GM23338 (cell line): ENCODE measurements at regions not wholly inside any gene's neighbourhood (a gene's known extent, or its start where the extent isn't known, plus 50 kb on each side); places are given as distances from the start of the nearest gene placed in this dataset.

Experiments used
- ATAC-seq: fragments of 200-7000 bp; cut with Tn5 transposase; 3 replicates; pipeline ENCODE4 v1.9.1; 2020
- DNase-seq: peaks from one replicate; pipeline ENCODE4 v3.0.0-alpha.2; 2015; ENCODE audit warnings: low spot score
- H2AFZ ChIP-seq: fragments of 200-600 bp; sonication (generic); 2 replicates; pipeline ENCODE4 v1.8.0; 2016; ENCODE audit warnings: antibody characterized with exemption, mild to moderate bottlenecking, moderate library complexity
- H3F3A ChIP-seq: fragments of 200-600 bp; sonication (generic); replicated peaks from 2 replicates; pipeline ENCODE4 v1.8.0; 2017; ENCODE audit warnings: antibody characterized with exemption, mixed run types, low read depth
- H3K27ac ChIP-seq: fragments of 200-600 bp; sonication (generic); 2 replicates; pipeline ENCODE4 v1.6.1; 2016; ENCODE audit warnings: low read depth
- H3K27me3 ChIP-seq: fragments of 200-600 bp; sonication (generic); 2 replicates; pipeline ENCODE4 v1.8.0; 2016; ENCODE audit warnings: mild to moderate bottlenecking, mixed run types, moderate library complexity; ENCODE audit not compliant: insufficient read depth
- H3K36me3 ChIP-seq: fragments of 200-600 bp; sonication (generic); 2 replicates; pipeline ENCODE4 v1.8.0; 2016; ENCODE audit warnings: mild to moderate bottlenecking; ENCODE audit not compliant: insufficient read depth
- H3K4me1 ChIP-seq: fragments of 200-600 bp; sonication (generic); 2 replicates; pipeline ENCODE4 v1.8.0; 2016; ENCODE audit warnings: mild to moderate bottlenecking, moderate library complexity; ENCODE audit not compliant: insufficient read depth
- H3K4me2 ChIP-seq: fragments of 200-600 bp; sonication (generic); 2 replicates; pipeline ENCODE4 v1.7.1; 2017; ENCODE audit warnings: mixed run types
- H3K4me3 ChIP-seq: fragments of 200-600 bp; sonication (generic); 2 replicates; pipeline ENCODE4 v1.6.1; 2016; ENCODE audit warnings: mixed run types
- H3K79me2 ChIP-seq: fragments of 200-600 bp; sonication (generic); replicated peaks from 2 replicates; pipeline ENCODE4 v1.8.0; 2017; ENCODE audit warnings: mild to moderate bottlenecking; ENCODE audit not compliant: insufficient read depth
- H3K9me2 ChIP-seq: fragments of 200-600 bp; sonication (generic); 2 replicates; pipeline ENCODE4 v1.8.0; 2017; ENCODE audit not compliant: insufficient read depth
- H4K20me1 ChIP-seq: fragments of 200-600 bp; sonication (generic); replicated peaks from 2 replicates; pipeline ENCODE4 v1.8.0; 2017; ENCODE audit warnings: mild to moderate bottlenecking; ENCODE audit not compliant: insufficient read depth
- H3K27ac Mint-ChIP-seq: 2 replicates; pipeline ENCODE4 v1.8.0; 2020; ENCODE audit warnings: inconsistent platforms, mild to moderate bottlenecking, moderate library complexity, mixed read lengths
- H3K27me3 Mint-ChIP-seq: 3 replicates; pipeline ENCODE4 v1.8.0; 2022; ENCODE audit warnings: low read depth, mild to moderate bottlenecking, moderate library complexity, mixed read lengths, inconsistent platforms; ENCODE audit not compliant: insufficient read depth, poor library complexity
- H3K36me3 Mint-ChIP-seq: 3 replicates; pipeline ENCODE4 v1.8.0; 2021; ENCODE audit warnings: low read depth, mild to moderate bottlenecking, inconsistent platforms, moderate library complexity, mixed read lengths
- H3K4me1 Mint-ChIP-seq: 3 replicates; pipeline ENCODE4 v1.8.0; 2020; ENCODE audit warnings: mild to moderate bottlenecking, inconsistent platforms, mixed read lengths
- H3K4me3 Mint-ChIP-seq: 3 replicates; pipeline ENCODE4 v1.8.0; 2021; ENCODE audit warnings: moderate library complexity, mild to moderate bottlenecking, inconsistent platforms, mixed read lengths
- H3K9me3 Mint-ChIP-seq: 3 replicates; pipeline ENCODE4 v1.8.0; 2020; ENCODE audit warnings: moderate library complexity, mild to moderate bottlenecking, inconsistent platforms, mixed read lengths
- CTCF ChIP-seq, 2 experiments: fragments of 200-600 bp in 1 of 2; sonication (generic) in 1 of 2; conservative IDR thresholded peaks; 2 replicates each; pipeline versions ENCODE4 v1.5.1 to v1.6.1; 2016 to 2017; ENCODE audit warnings: antibody characterized with exemption in 2 of 2, low read depth in 2 of 2, mild to moderate bottlenecking in 2 of 2, moderate library complexity in 1 of 2
- EZH2 ChIP-seq: fragments of 200-600 bp; sonication (generic); IDR thresholded peaks from one replicate; pipeline ENCODE4 v1.8.0; 2017; ENCODE audit warnings: antibody characterized with exemption, mild to moderate bottlenecking, low read depth; ENCODE audit not compliant: unreplicated experiment
- EZH2phosphoT487 ChIP-seq: fragments of 200-600 bp; sonication (generic); IDR thresholded peaks from one replicate; pipeline ENCODE4 v1.8.1; 2018; ENCODE audit warnings: antibody characterized with exemption; ENCODE audit not compliant: unreplicated experiment
- JUNB ChIP-seq: IDR thresholded peaks from one replicate; pipeline ENCODE4 v1.6.1; 2016; ENCODE audit warnings: antibody characterized with exemption; ENCODE audit not compliant: unreplicated experiment
- NANOG ChIP-seq: IDR thresholded peaks from 2 replicates; pipeline ENCODE4 v1.6.1; 2016; ENCODE audit warnings: antibody characterized with exemption, borderline replicate concordance
- POLR2AphosphoS5 ChIP-seq: IDR thresholded peaks from 2 replicates; pipeline ENCODE4 v1.6.1; 2016; ENCODE audit warnings: antibody characterized with exemption, low read depth
- REST ChIP-seq: IDR thresholded peaks from one replicate; pipeline ENCODE4 v1.6.1; 2018; ENCODE audit warnings: antibody characterized with exemption; ENCODE audit not compliant: unreplicated experiment
- STAT1 ChIP-seq: IDR thresholded peaks from one replicate; pipeline ENCODE4 v1.6.1; 2016; ENCODE audit warnings: antibody characterized with exemption; ENCODE audit not compliant: unreplicated experiment
- ZNF331 ChIP-seq: fragments of 250-450 bp; sonication (Bioruptor Pico); IDR thresholded peaks from 2 replicates; pipeline ENCODE4 v1.5.0; 2020; ENCODE audit warnings: low read depth, mild to moderate bottlenecking, moderate library complexity
- ZNF462 ChIP-seq: fragments of 250-450 bp; sonication (Bioruptor Pico); IDR thresholded peaks from 2 replicates; pipeline ENCODE4 v1.5.0; 2020; ENCODE audit warnings: mild to moderate bottlenecking, moderate library complexity

GRCh38 chr2:23029951-23030350 is 355.0 kb upstream of the KLHL29 start (continued):
- TF ChIP-seq CTCF (conservative IDR thresholded peaks at IDR 0.05; ENCODE audit: low read depth in 2 of 2) (no peak), REST (no peak), POLR2AphosphoS5 (no peak), NANOG (no peak), EZH2 (no peak), JUNB (no peak), ZNF331 (CRISPR knock-in tag) (no peak), STAT1 (no peak), EZH2phosphoT487 (no peak)

- Histone ChIP-seq H3K4me3 (no peak overlapping the region), H3F3A (no peaks in the 10 kb centered on the region), H4K20me1 (no peaks in the 10 kb centered on the region), H3K27ac (no peak overlapping the region), H3K4me1 (peaks cover 5% of the 10 kb centered on the region), H3K36me3 (no peaks in the 10 kb centered on the region), H3K79me2 (no peaks in the 10 kb centered on the region), H3K4me2 (no peak overlapping the region), H3K9me2 (peaks cover 17% of the 10 kb centered on the region), H3K27me3 (no peaks in the 10 kb centered on the region), H2AFZ (0 out of 2 replicates have a peak overlapping the region, but pooled peaks have one; percentile 23)
- ATAC-seq (no peak), DNase-seq (no peak)
- peaks cover 12% of the 10 kb centered on the region; the same call in 2 of the 3 replicates for H3K4me1 Mint-ChIP-seq
- H3K9me3 Mint-ChIP-seq, result no peaks in the 10 kb centered on the region
- H3K4me3 Mint-ChIP-seq, result no peak overlapping the region
- H3K27ac Mint-ChIP-seq, result no peak overlapping the region
- H3K27me3 Mint-ChIP-seq, result peaks cover 4% of the 10 kb centered on the region
- no peaks in the 10 kb centered on the region for H3K36me3 Mint-ChIP-seq
- no peak for TF ChIP-seq POLR2AphosphoS5
- TF ChIP-seq ZNF462 (CRISPR knock-in tag), result no peak
- no peak for TF ChIP-seq REST
- no peak for TF ChIP-seq EZH2
Observed at GRCh38 chr2:23034996-23035395, 350.0 kb upstream of the KLHL29 start.
